Tibial nerve (tissue), 4 donors: ENCODE measurements at regions not wholly inside any gene's neighbourhood (a gene's known extent, or its start where the extent isn't known, plus 50 kb on each side); places are given as distances from the start of the nearest gene placed in this dataset. TPM values are rescaled to one million over a fixed set of nuclear protein-coding genes. Genes with fewer than 3 reads are reported as not detected.

Experiments
- DNase-seq, 2 donors: peaks; one replicate each; pipeline ENCODE4 v3.0.0-alpha.2; 2019; ENCODE audit warnings: low spot score in 2 of 2
- H3K27ac ChIP-seq, 4 donors: fragments of 200-600 bp; sonication (generic) in 3 of 4; one replicate each; pipeline ENCODE4 v1.5.1; 2017 to 2019; ENCODE audit warnings: mild to moderate bottlenecking in 1 of 4
- H3K27me3 ChIP-seq, 2 donors: fragments of 200-600 bp; sonication (generic) in 1 of 2; one replicate each; pipeline versions ENCODE4 v1.5.1 to v1.6.0; 2017 to 2019
- H3K36me3 ChIP-seq, 3 donors: fragments of 200-600 bp; sonication (generic); one replicate each; pipeline ENCODE4 v1.5.1; 2018 to 2019
- H3K4me1 ChIP-seq, 4 donors: fragments of 200-600 bp; sonication (generic) in 3 of 4; one replicate each; pipeline ENCODE4 v1.5.1; 2017 to 2019
- H3K4me3 ChIP-seq, 4 donors: fragments of 200-600 bp; sonication (generic) in 3 of 4; one replicate each; pipeline ENCODE4 v1.5.1; 2017 to 2019; ENCODE audit warnings: mild to moderate bottlenecking in 1 of 4, moderate library complexity in 1 of 4
- H3K9me3 ChIP-seq, 4 donors: fragments of 200-600 bp; sonication (generic) in 3 of 4; one replicate each; pipeline ENCODE4 v1.5.1; 2017 to 2019
- CTCF ChIP-seq, 5 experiments: fragments of 200-600 bp in 3 of 5; fragments of 450-650 bp in 2 of 5; sonication (generic) in 3 of 5; IDR thresholded peaks; one replicate each; pipeline ENCODE4 v1.5.1; 2016 to 2019; ENCODE audit warnings: antibody characterized with exemption in 5 of 5, mild to moderate bottlenecking in 3 of 5, moderate library complexity in 2 of 5
- EP300 ChIP-seq, 2 donors: sonication (generic); formaldehyde crosslinking; IDR thresholded peaks; one replicate each; pipeline ENCODE4 v1.6.1; 2017; ENCODE audit warnings: antibody characterized with exemption in 2 of 2, mild to moderate bottlenecking in 1 of 2
- POLR2A ChIP-seq, 2 donors: fragments of 450-650 bp; IDR thresholded peaks; one replicate each; pipeline ENCODE4 v1.6.1; 2017; ENCODE audit warnings: antibody characterized with exemption in 2 of 2, mild to moderate bottlenecking in 2 of 2, moderate library complexity in 2 of 2
- WGBS, 2 donors: methylation state at CpG; one replicate each; pipeline ENCODE4 v1.1.5; 2018; 5-methylcytosine and 5-hydroxymethylcytosine counted together
- small RNA-seq: library from RNA; depleted of rRNA; stranded (forward); fragments of <200 nt; gene quantifications from one replicate; pipeline ENCODE3, GENCODE V24; 2016

GRCh38 chr12:64998371-64999147 is 122.5 kb downstream of the WIF1 start:
- no peak for DNase-seq
- Histone ChIP-seq H3K4me3 (no peak overlapping the region), H3K27ac (no peak overlapping the region), H3K4me1 (peaks cover 0 to 8% (median 0%) of the 10 kb centered on the region in 4 donors), H3K27me3 (no peaks in the 10 kb centered on the region), H3K36me3 (no peaks in the 10 kb centered on the region), H3K9me3 (peaks cover 0 to 7% (median 0%) of the 10 kb centered on the region in 4 donors)
- 25 to 30% methylated on average over 4 of the region's 4 CpGs for WGBS, 2 donors
- TF ChIP-seq EP300 (IDR thresholded peaks at IDR 0.05) (no peak), CTCF (IDR thresholded peaks at IDR 0.05) (no peak), POLR2A (IDR thresholded peaks at IDR 0.05) (no peak)

GRCh38 chr12:64999148-64999425 is 122.0 kb downstream of the WIF1 start:
- H3K9me3 ChIP-seq: peaks cover 0 to 7% (median 0%) of the 10 kb centered on the region in 4 donors
- no peak overlapping the region for H3K4me3 ChIP-seq
- no peak for DNase-seq
- H3K36me3 ChIP-seq: no peaks in the 10 kb centered on the region
- TF ChIP-seq POLR2A (IDR thresholded peaks at IDR 0.05) (no peak), CTCF (IDR thresholded peaks at IDR 0.05) (no peak), EP300 (IDR thresholded peaks at IDR 0.05) (no peak)
- H3K27ac ChIP-seq: no peak overlapping the region
- H3K4me1 ChIP-seq: peaks cover 0 to 8% (median 0%) of the 10 kb centered on the region in 4 donors
- H3K27me3 ChIP-seq: no peaks in the 10 kb centered on the region
- 9 to 26% methylated on average over 1 of the region's 1 CpG for WGBS, 2 donors

Small RNA genes in the stretch of these regions (small RNA-seq; reads per million reads assigned to genes)
- gene RNU6ATAC42P: not detected
